Testis (tissue), 2 donors: ENCODE measurements at regions not wholly inside any gene's neighbourhood (a gene's known extent, or its start where the extent isn't known, plus 50 kb on each side); places are given as distances from the start of the nearest gene placed in this dataset.

Experiments used
- POLR2A ChIP-seq: fragments of 450-650 bp; IDR thresholded peaks from one replicate; pipeline ENCODE4 v1.6.1; 2017; ENCODE audit warnings: antibody characterized with exemption, mild to moderate bottlenecking, moderate library complexity
- TF ChIP-seq, protein P1 (sequence below), 3 experiments: fragments of 450-650 bp in 2 of 3; fragments of 200-600 bp in 1 of 3; sonication (generic) in 1 of 3; IDR thresholded peaks; one replicate each; pipeline ENCODE4 v1.5.1; 2016 to 2019; ENCODE audit warnings: antibody characterized with exemption in 3 of 3, mild to moderate bottlenecking in 2 of 3, moderate library complexity in 1 of 3

DNA sequence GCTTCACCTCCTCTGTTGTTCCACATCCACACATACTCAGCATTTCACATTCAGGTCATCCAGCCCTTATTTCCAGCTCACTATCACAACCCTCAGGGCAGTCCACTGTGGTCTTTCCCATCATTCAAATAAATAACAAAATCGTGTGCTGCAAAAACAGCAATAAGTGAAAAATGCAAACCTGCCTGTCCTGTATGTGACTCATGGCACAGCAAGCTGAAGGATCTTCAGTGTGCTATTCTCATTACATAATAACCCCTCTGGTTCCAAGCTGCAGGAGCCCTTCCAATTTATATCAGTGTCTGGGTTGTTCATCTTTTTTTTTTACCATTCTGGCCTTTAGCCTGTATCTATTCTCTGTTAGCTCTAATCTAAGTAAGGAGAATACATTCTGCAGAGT, 185.3 kb upstream of the UBE2E2 start:
- TF ChIP-seq POLR2A: no peak
- TF ChIP-seq, protein P1, sequence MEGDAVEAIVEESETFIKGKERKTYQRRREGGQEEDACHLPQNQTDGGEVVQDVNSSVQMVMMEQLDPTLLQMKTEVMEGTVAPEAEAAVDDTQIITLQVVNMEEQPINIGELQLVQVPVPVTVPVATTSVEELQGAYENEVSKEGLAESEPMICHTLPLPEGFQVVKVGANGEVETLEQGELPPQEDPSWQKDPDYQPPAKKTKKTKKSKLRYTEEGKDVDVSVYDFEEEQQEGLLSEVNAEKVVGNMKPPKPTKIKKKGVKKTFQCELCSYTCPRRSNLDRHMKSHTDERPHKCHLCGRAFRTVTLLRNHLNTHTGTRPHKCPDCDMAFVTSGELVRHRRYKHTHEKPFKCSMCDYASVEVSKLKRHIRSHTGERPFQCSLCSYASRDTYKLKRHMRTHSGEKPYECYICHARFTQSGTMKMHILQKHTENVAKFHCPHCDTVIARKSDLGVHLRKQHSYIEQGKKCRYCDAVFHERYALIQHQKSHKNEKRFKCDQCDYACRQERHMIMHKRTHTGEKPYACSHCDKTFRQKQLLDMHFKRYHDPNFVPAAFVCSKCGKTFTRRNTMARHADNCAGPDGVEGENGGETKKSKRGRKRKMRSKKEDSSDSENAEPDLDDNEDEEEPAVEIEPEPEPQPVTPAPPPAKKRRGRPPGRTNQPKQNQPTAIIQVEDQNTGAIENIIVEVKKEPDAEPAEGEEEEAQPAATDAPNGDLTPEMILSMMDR (IDR thresholded peaks at IDR 0.05): no peak
